ENCODE measurements at regions not wholly inside any gene's neighbourhood (a gene's known extent, or its start where the extent isn't known, plus 50 kb on each side); places are given as distances from the start of the nearest gene placed in this dataset.
"Not testable (repeated sequence)": the region's sequence is repeated elsewhere in the genome, so short reads cannot be mapped to it uniquely, and the experiment has no call there.

DNA sequence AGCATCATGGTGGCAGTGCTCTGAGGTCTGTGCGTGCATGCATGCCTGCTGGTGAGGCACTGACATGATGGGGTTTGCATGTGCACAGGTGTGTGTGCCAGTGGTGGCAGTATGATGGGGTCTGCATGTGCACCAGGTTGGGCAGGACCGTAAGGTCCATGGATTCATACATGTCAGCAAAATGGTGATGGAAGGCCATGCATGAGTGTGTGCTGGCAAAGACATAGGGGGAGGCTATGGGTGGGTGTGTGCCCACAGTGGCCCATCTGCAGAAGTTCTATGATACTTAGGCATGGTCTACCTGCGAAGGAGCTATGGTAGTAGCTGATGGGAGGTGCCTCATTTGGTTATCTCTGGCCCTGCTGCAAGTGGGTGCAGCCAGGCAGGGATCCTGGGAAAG, 348.0 kb upstream of the TARS1 start:
- no peak for DNase-seq (ENCODE audit: low spot score)
- TF ChIP-seq, protein P1, sequence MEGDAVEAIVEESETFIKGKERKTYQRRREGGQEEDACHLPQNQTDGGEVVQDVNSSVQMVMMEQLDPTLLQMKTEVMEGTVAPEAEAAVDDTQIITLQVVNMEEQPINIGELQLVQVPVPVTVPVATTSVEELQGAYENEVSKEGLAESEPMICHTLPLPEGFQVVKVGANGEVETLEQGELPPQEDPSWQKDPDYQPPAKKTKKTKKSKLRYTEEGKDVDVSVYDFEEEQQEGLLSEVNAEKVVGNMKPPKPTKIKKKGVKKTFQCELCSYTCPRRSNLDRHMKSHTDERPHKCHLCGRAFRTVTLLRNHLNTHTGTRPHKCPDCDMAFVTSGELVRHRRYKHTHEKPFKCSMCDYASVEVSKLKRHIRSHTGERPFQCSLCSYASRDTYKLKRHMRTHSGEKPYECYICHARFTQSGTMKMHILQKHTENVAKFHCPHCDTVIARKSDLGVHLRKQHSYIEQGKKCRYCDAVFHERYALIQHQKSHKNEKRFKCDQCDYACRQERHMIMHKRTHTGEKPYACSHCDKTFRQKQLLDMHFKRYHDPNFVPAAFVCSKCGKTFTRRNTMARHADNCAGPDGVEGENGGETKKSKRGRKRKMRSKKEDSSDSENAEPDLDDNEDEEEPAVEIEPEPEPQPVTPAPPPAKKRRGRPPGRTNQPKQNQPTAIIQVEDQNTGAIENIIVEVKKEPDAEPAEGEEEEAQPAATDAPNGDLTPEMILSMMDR (IDR thresholded peaks at IDR 0.05; ENCODE audit: borderline replicate concordance, control extremely low read depth, extremely low read depth, insufficient read depth, missing control alignments) = no peak
- in situ Hi-C loops (cut with MboI; ENCODE audit: low sequenced_read_pairs, unreplicated experiment) = no loop called here

DNA sequence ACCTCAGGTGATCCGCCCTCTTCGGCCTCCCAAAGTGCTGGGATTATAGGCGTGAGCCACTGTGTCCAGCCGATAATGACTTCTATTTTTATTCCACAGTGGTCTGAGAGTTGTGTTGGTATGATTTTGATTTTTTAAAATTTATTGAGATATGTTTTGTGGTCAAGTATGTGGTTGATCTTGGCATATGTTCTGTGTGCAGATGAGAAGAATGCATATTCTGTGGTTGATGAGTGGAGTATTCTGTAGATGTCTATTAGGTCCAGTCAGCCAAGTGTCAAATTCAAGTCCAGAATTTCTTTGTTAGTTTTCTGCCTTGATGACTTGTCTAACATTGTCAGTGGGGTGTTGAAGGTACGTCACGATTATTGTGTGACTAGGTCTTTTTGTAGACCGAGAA, 338.2 kb upstream of the TARS1 start:
- DNase-seq (ENCODE audit: low spot score) = no peak
- TF ChIP-seq, protein P1 (IDR thresholded peaks at IDR 0.05; ENCODE audit: borderline replicate concordance, control extremely low read depth, extremely low read depth, insufficient read depth, missing control alignments) = no peak
- in situ Hi-C loops (cut with MboI; ENCODE audit: low sequenced_read_pairs, unreplicated experiment) = no loop called here

DNA sequence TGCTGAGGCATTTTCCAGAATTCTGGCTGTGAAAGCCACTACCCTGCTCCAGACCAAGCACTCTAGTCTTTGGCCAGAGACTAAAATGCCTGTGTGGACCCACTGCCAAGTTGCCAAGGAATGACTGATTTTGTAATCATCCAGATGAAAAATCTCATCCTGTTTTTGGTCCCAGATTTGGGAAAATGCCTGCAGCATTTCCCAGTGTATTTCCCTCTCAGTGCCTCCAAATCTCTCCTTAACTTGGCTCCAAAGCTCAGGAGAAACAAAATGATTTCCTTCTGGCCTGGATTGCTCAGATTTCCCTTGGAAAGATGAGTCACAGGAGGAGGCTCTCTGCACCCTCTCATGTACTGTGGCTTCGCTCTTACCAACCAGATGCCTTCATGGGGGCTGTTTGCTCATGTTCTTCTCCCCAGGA, 335.2 kb upstream of the TARS1 start:
- no peak for DNase-seq (ENCODE audit: low spot score)
- in situ Hi-C loops (cut with MboI; ENCODE audit: low sequenced_read_pairs, unreplicated experiment) = no loop called here
- TF ChIP-seq, protein P1 (IDR thresholded peaks at IDR 0.05; ENCODE audit: borderline replicate concordance, control extremely low read depth, extremely low read depth, insufficient read depth, missing control alignments) = no peak

DNA sequence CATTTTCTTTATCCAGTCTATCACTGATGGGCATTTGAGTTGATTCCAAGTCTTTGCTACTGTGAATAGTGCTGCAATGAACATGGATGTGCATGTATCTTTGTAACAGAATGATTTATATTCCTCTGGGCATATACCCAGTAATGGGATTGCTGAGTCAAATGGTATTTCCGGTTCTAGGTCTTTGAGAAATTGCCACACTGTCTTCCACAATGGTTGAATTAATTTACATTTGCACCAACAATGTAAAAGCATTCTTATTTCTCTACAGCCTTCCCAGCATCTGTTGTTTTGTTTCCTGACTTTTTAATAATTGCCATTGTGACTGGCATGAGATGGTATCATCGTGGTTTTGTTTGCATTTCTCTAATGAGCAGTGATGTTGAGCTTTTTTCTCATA, 330.3 kb upstream of the TARS1 start:
- in situ Hi-C loops (cut with MboI; ENCODE audit: low sequenced_read_pairs, unreplicated experiment); DNase-seq (ENCODE audit: low spot score): not testable (repeated sequence)

DNA sequence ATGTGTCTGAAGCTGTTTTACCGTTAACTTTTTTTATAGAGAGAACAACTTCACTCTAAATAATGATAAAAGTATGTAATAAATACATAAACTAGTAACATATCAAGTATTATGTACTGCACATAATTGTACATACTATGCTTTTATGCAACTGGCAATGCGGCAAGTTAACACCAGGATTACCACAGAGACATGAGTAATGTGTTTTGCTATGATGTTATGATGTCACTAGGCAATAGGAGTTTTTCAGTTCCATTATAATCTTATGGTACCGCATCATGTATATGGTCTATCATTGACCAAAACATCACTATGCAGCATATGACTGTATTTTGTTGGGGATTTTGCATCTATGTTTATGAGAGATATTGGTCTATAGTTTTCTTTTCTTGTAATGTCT, 326.4 kb upstream of the TARS1 start:
- DNase-seq (ENCODE audit: low spot score) = no peak
- in situ Hi-C loops (cut with MboI; ENCODE audit: low sequenced_read_pairs, unreplicated experiment) = no loop called here
- TF ChIP-seq, protein P1 (IDR thresholded peaks at IDR 0.05; ENCODE audit: borderline replicate concordance, control extremely low read depth, extremely low read depth, insufficient read depth, missing control alignments) = no peak

DNA sequence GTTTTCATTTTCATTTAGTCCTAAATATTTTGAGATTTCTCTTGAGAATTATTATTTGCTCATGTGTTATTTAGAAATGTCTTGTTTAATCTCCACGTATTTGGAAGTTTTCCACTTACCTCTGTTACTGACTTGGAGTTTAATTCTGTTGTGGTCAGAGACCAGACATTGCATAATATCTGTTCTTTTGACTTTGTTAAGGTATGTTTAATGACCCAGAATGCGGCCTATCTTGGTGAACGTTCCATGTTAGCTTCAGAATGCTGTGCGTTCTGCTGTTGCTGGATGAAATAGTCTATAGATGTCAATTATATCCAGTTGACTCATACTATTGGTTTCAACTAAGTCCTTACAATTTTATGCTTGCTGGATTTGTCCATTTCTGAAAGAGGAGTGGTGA, 325.3 kb upstream of the TARS1 start:
- in situ Hi-C loops (cut with MboI; ENCODE audit: low sequenced_read_pairs, unreplicated experiment) = no loop called here
- TF ChIP-seq, protein P1 (IDR thresholded peaks at IDR 0.05; ENCODE audit: borderline replicate concordance, control extremely low read depth, extremely low read depth, insufficient read depth, missing control alignments) = no peak
- DNase-seq (ENCODE audit: low spot score) = no peak

DNA sequence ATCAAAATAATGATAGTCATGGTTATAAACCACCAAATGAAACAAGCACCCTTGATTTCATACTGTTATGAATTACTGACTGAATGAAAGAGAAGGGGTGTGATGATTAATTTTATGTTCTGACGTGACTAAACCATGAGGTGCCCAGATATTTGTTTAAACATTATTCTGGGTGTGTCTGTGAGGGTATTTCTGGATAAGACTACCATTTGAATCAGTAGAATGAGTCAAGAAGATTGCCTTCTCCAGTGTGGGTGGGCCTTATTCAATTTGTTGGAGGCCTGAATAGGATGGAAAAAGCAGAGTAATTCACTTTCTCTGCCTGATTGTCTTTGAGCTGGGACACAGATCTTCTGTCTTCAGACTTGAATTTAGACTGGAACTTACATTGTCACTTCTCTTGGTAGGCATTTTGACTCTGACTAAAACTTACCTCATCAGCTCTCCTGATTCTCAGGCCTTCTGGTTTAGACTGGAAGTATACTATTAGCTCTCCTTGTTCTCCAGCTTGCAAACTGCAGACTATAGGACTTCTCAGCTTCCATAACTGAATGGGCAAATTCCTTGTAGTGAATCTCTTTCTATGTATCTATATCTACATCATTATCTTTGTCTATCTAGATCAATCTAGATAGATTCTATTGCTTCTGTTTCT, 321.9 kb upstream of the TARS1 start:
- DNase-seq (ENCODE audit: low spot score) = no peak
- TF ChIP-seq, protein P1 (IDR thresholded peaks at IDR 0.05; ENCODE audit: borderline replicate concordance, control extremely low read depth, extremely low read depth, insufficient read depth, missing control alignments) = no peak
- in situ Hi-C loops (cut with MboI; ENCODE audit: low sequenced_read_pairs, unreplicated experiment) = no loop called here
